MM.1S (cell line): ENCODE measurements at regions not wholly inside any gene's neighbourhood (a gene's known extent, or its start where the extent isn't known, plus 50 kb on each side); places are given as distances from the start of the nearest gene placed in this dataset.

Experiments used
- DNase-seq: peaks from one replicate; pipeline ENCODE4 v3.0.0-alpha.2; 2015
- H2AFZ ChIP-seq: fragments of 300-600 bp; sonication (generic); 2 replicates; pipeline ENCODE4 v1.6.0; 2016; ENCODE audit warnings: antibody characterized with exemption, low read length
- H3F3A ChIP-seq: fragments of 300-600 bp; sonication (generic); 2 replicates; pipeline ENCODE4 v1.6.1; 2016; ENCODE audit warnings: mild to moderate bottlenecking, antibody characterized with exemption, low read length, moderate library complexity, mixed read lengths; ENCODE audit not compliant: insufficient read depth
- H3K27ac ChIP-seq: fragments of 300-600 bp; sonication (generic); 2 replicates; pipeline ENCODE4 v1.5.1; 2016; ENCODE audit warnings: mild to moderate bottlenecking, low read length
- H3K27me3 ChIP-seq: fragments of 300-600 bp; sonication (generic); replicated peaks from 2 replicates; pipeline ENCODE4 v1.6.0; 2016; ENCODE audit warnings: low read length; ENCODE audit not compliant: insufficient read depth
- H3K36me3 ChIP-seq: fragments of 300-600 bp; sonication (generic); replicated peaks from 2 replicates; pipeline ENCODE4 v1.6.1; 2016; ENCODE audit warnings: mild to moderate bottlenecking, low read length, mixed read lengths; ENCODE audit not compliant: insufficient read depth
- H3K4me1 ChIP-seq: fragments of 300-600 bp; sonication (generic); 2 replicates; pipeline ENCODE4 v1.6.1; 2016; ENCODE audit warnings: low read length, mixed read lengths
- H3K4me2 ChIP-seq: fragments of 300-600 bp; sonication (generic); 2 replicates; pipeline ENCODE4 v1.6.0; 2016; ENCODE audit warnings: low read depth, low read length
- H3K4me3 ChIP-seq: fragments of 300-600 bp; sonication (generic); 2 replicates; pipeline ENCODE4 v1.5.1; 2016; ENCODE audit warnings: low read length, mixed read lengths
- H3K79me2 ChIP-seq: fragments of 300-600 bp; sonication (generic); 2 replicates; pipeline ENCODE4 v1.6.1; 2016; ENCODE audit warnings: mixed run types, low read length, mixed read lengths
- H3K9ac ChIP-seq: fragments of 300-600 bp; sonication (generic); 2 replicates; pipeline ENCODE4 v1.6.1; 2016; ENCODE audit warnings: low read length, mixed read lengths
- H3K9me2 ChIP-seq: fragments of 300-600 bp; sonication (generic); replicated peaks from 2 replicates; pipeline ENCODE4 v1.6.1; 2016; ENCODE audit warnings: mild to moderate bottlenecking, low read length, mixed read lengths; ENCODE audit not compliant: insufficient read depth
- H3K9me3 ChIP-seq: fragments of 300-600 bp; sonication (generic); replicated peaks from 2 replicates; pipeline ENCODE4 v1.6.1; 2016; ENCODE audit warnings: mild to moderate bottlenecking, low read length, mixed read lengths; ENCODE audit not compliant: insufficient read depth
- H4K20me1 ChIP-seq: fragments of 300-600 bp; sonication (generic); 2 replicates; pipeline ENCODE4 v1.6.1; 2016; ENCODE audit warnings: mild to moderate bottlenecking, low read length, moderate library complexity, mixed read lengths; ENCODE audit not compliant: insufficient read depth
- EZH2 ChIP-seq: fragments of 300-600 bp; sonication (generic); optimal IDR thresholded peaks from 2 replicates; pipeline ENCODE3; 2017; ENCODE audit warnings: low read depth, mild to moderate bottlenecking, antibody characterized with exemption, low read length, mixed read lengths
- EZH2phosphoT487 ChIP-seq: fragments of 300-600 bp; sonication (generic); IDR thresholded peaks from 2 replicates; pipeline ENCODE4 v1.6.1; 2018; ENCODE audit warnings: antibody characterized with exemption, low read length
- TF ChIP-seq, protein P1 (sequence below): fragments of 300-600 bp; sonication (generic); IDR thresholded peaks from 2 replicates; pipeline ENCODE4 v1.5.1; 2016; ENCODE audit warnings: antibody characterized with exemption, low read length, mixed read lengths

DNA sequence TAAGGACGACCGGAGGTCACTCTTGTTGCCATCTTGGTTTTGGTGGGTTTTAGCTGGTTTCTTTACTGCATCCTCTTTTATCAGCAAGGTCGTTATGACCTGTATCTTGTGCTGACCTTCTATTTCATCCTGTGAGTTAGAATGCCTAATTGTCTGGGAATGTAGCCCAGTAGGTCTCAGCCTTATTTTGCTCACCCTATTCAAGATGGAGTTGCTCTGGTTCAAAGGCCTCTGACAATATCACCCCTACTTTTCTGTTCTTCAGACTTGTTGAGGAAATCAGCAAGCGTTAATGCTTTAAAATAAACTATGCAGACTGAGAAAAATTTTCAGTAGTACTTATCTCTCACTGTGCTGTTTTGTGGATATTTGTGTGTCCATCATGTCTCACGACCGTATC, 92.6 kb downstream of the MTRR start:
- H3K4me3 ChIP-seq: no peak overlapping the region
- H3K4me1 ChIP-seq: 0 out of 2 replicates have a peak, but pooled peaks cover 11% of the 10 kb centered on the region
- no peaks in the 10 kb centered on the region for H4K20me1 ChIP-seq
- no peak overlapping the region for H2AFZ ChIP-seq
- H3K9ac ChIP-seq: no peak overlapping the region
- no peaks in the 10 kb centered on the region for H3K27me3 ChIP-seq
- H3K27ac ChIP-seq: no peak overlapping the region
- H3K9me2 ChIP-seq: no peaks in the 10 kb centered on the region
- DNase-seq: no peak
- no peaks in the 10 kb centered on the region for H3F3A ChIP-seq
- TF ChIP-seq EZH2phosphoT487: no peak
- TF ChIP-seq, protein P1, sequence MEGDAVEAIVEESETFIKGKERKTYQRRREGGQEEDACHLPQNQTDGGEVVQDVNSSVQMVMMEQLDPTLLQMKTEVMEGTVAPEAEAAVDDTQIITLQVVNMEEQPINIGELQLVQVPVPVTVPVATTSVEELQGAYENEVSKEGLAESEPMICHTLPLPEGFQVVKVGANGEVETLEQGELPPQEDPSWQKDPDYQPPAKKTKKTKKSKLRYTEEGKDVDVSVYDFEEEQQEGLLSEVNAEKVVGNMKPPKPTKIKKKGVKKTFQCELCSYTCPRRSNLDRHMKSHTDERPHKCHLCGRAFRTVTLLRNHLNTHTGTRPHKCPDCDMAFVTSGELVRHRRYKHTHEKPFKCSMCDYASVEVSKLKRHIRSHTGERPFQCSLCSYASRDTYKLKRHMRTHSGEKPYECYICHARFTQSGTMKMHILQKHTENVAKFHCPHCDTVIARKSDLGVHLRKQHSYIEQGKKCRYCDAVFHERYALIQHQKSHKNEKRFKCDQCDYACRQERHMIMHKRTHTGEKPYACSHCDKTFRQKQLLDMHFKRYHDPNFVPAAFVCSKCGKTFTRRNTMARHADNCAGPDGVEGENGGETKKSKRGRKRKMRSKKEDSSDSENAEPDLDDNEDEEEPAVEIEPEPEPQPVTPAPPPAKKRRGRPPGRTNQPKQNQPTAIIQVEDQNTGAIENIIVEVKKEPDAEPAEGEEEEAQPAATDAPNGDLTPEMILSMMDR: no peak
- TF ChIP-seq EZH2: no peak
- no peaks in the 10 kb centered on the region for H3K9me3 ChIP-seq
- no peak overlapping the region for H3K4me2 ChIP-seq
- no peaks in the 10 kb centered on the region for H3K79me2 ChIP-seq
- no peaks in the 10 kb centered on the region for H3K36me3 ChIP-seq

DNA sequence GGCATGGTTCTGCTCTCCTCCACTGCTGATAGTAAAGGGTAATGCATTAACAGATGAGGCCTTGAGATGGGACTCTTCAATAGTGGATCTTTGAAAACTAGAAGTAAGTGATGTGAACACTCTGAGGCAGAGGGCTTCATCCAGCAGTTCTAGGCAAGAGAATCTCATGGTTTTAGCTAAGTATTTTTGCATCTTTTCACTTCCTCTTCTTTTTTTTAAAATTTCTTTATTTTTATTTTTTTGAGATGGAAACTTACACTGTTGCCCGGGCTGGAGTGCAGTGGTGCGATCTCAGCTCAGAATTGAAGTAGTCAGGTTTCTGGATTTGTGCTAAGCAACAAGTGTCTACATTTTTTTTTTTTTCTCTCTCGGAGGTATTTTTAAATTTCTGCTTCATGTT, 101.9 kb downstream of the MTRR start:
- H3K4me1 ChIP-seq: no peaks in the 10 kb centered on the region
- no peak overlapping the region for H3K4me3 ChIP-seq
- DNase-seq: no peak
- no peaks in the 10 kb centered on the region for H3K36me3 ChIP-seq
- H3K9ac ChIP-seq: no peak overlapping the region
- TF ChIP-seq EZH2phosphoT487: no peak
- H2AFZ ChIP-seq: no peak overlapping the region
- no peaks in the 10 kb centered on the region for H3K9me2 ChIP-seq
- no peaks in the 10 kb centered on the region for H3F3A ChIP-seq
- no peaks in the 10 kb centered on the region for H3K27me3 ChIP-seq
- H3K79me2 ChIP-seq: no peaks in the 10 kb centered on the region
- H4K20me1 ChIP-seq: no peaks in the 10 kb centered on the region
- H3K4me2 ChIP-seq: no peak overlapping the region
- H3K27ac ChIP-seq: no peak overlapping the region
- H3K9me3 ChIP-seq: no peaks in the 10 kb centered on the region

DNA sequence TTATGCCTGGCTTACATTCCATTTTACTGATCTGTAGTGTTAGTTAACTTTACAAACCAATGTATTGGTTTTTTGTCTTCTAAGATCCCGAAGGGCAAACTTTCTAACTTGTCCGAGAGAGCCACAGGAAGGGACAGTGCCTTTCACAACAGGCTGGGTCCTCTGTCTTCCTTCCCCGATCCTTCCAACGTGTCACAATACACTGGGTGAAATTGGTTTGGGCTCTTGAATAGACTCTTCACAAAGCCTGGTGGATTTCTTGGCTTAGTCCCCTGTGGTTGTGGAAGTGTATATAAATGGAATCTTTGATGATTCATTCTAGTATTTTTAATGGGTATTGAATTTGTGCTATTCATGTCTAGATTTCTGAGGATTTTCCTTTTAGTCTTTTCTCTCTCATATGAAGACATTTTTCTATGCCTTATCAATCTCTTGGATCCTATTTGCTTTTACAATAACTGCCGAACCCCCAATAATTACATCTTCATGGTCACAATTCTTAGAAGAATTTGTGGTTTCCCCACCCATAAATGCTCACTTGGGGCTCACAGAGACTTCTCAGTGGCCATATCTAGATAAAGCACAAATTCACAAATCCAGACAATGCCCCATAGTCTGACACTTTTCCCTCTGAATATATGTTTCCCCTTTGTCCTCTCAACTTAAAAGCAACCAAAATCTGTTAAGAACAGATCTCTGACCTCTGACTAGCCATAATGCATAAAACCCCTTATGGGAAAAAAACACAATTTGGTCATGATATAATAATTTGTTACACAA, 107.7 kb downstream of the MTRR start:
- Histone ChIP-seq H3K27me3 (no peaks in the 10 kb centered on the region), H3K9me2 (no peaks in the 10 kb centered on the region), H3K4me3 (no peak overlapping the region), H3K4me1 (no peaks in the 10 kb centered on the region), H3K4me2 (no peak overlapping the region), H3K9me3 (no peaks in the 10 kb centered on the region), H4K20me1 (no peaks in the 10 kb centered on the region), H2AFZ (no peak overlapping the region), H3K79me2 (no peaks in the 10 kb centered on the region), H3K36me3 (no peaks in the 10 kb centered on the region), H3K27ac (no peak overlapping the region), H3F3A (no peaks in the 10 kb centered on the region), H3K9ac (no peak overlapping the region)
- DNase-seq: no peak
- TF ChIP-seq EZH2 (no peak), EZH2phosphoT487 (no peak)
- TF ChIP-seq, protein P1: no peak

DNA sequence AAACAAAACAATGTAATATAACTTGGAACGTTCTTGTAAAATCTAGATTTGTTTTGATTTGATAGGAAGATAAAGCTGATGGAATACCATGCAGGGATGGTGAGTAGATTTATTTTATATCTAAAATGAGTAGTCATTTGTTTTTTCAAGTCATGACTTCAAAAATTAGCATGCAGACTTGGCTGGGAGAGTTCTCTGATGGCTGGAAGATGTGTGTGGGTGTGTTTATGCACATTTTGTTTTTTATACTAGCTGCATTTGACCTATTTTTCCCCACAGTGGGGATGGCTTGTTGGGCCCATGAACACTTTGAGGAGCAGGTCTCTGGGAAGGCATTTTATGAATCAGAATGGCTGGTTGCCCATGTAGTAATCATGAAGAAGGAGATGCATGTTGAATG, 109.2 kb downstream of the MTRR start:
- DNase-seq: no peak
- H3F3A ChIP-seq: no peaks in the 10 kb centered on the region
- H3K36me3 ChIP-seq: no peaks in the 10 kb centered on the region
- TF ChIP-seq EZH2 (no peak), EZH2phosphoT487 (no peak)
- TF ChIP-seq, protein P1: no peak
- H3K9me2 ChIP-seq: no peaks in the 10 kb centered on the region
- H3K9me3 ChIP-seq: no peaks in the 10 kb centered on the region
- H3K27ac ChIP-seq: no peak overlapping the region
- H4K20me1 ChIP-seq: no peaks in the 10 kb centered on the region
- H3K79me2 ChIP-seq: no peaks in the 10 kb centered on the region
- H3K4me1 ChIP-seq: no peaks in the 10 kb centered on the region
- H3K27me3 ChIP-seq: no peaks in the 10 kb centered on the region
- H3K9ac ChIP-seq: no peak overlapping the region
- no peak overlapping the region for H3K4me3 ChIP-seq
- no peak overlapping the region for H2AFZ ChIP-seq
- H3K4me2 ChIP-seq: no peak overlapping the region
